Endodermal cell (in vitro differentiated cells): ENCODE measurements at regions not wholly inside any gene's neighbourhood (a gene's known extent, or its start where the extent isn't known, plus 50 kb on each side); places are given as distances from the start of the nearest gene placed in this dataset.

Source experiments
- DNase-seq: peaks from one replicate; pipeline ENCODE4 v3.0.0-alpha.2; 2017
- H3K27ac ChIP-seq: 2 replicates; pipeline ENCODE4 v1.5.1; 2013; ENCODE audit warnings: mild to moderate bottlenecking, low read depth, low read length, moderate library complexity
- H3K27me3 ChIP-seq: 2 replicates; pipeline ENCODE4 v1.6.1; 2013; ENCODE audit warnings: mild to moderate bottlenecking, low read length, moderate library complexity; ENCODE audit not compliant: insufficient read depth, control insufficient read depth, poor library complexity, severe bottlenecking
- H3K36me3 ChIP-seq: 2 replicates; pipeline ENCODE4 v1.7.0; 2013; ENCODE audit warnings: mild to moderate bottlenecking, low read length, moderate library complexity; ENCODE audit not compliant: control insufficient read depth, insufficient read depth
- H3K4me1 ChIP-seq: one replicate; pipeline ENCODE4 v1.7.0; 2013; ENCODE audit warnings: low read length; ENCODE audit not compliant: control insufficient read depth, insufficient read depth
- H3K4me3 ChIP-seq: 2 replicates; pipeline ENCODE4 v1.5.1; 2013; ENCODE audit warnings: mild to moderate bottlenecking, low read length, moderate library complexity
- H3K9ac ChIP-seq: 2 replicates; pipeline ENCODE4 v1.6.1; 2013; ENCODE audit warnings: mild to moderate bottlenecking, low read length, moderate library complexity; ENCODE audit not compliant: poor library complexity, severe bottlenecking; ENCODE audit errors: extremely low read depth
- H3K9me3 ChIP-seq: 2 replicates; pipeline ENCODE4 v1.6.1; 2013; ENCODE audit warnings: mild to moderate bottlenecking, low read length, moderate library complexity; ENCODE audit not compliant: control insufficient read depth
- H3K27ac Mint-ChIP-seq: 2 replicates; pipeline ENCODE4 v1.8.0; 2020; ENCODE audit warnings: mixed read lengths
- H3K27me3 Mint-ChIP-seq: 2 replicates; pipeline ENCODE4 v1.8.0; 2021; ENCODE audit warnings: mild to moderate bottlenecking, mixed read lengths; ENCODE audit not compliant: insufficient read depth
- H3K36me3 Mint-ChIP-seq: 2 replicates; pipeline ENCODE4 v1.8.0; 2020; ENCODE audit warnings: low read depth, mixed read lengths
- H3K4me1 Mint-ChIP-seq: 2 replicates; pipeline ENCODE4 v1.8.0; 2020; ENCODE audit warnings: mixed read lengths
- H3K4me3 Mint-ChIP-seq: 2 replicates; pipeline ENCODE4 v1.8.0; 2020; ENCODE audit warnings: mild to moderate bottlenecking, moderate library complexity, mixed read lengths
- H3K9me3 Mint-ChIP-seq: 2 replicates; pipeline ENCODE4 v1.8.0; 2020; ENCODE audit warnings: mild to moderate bottlenecking, mixed read lengths
- WGBS, 2 experiments: methylation state at CpG; one replicate each; pipeline versions ENCODE4 v1.1.5 to v1.1.7; 2013; ENCODE audit warnings: missing lambda C conversion rate in 2 of 2, mixed read lengths in 1 of 2; ENCODE audit not compliant: insufficient coverage in 1 of 2, insufficient read length in 1 of 2; 5-methylcytosine and 5-hydroxymethylcytosine counted together
- TF ChIP-seq, protein P1 (sequence below): fragments of 200-600 bp; sonication (generic); conservative IDR thresholded peaks from 2 replicates; pipeline ENCODE4 v1.5.0; 2021; ENCODE audit warnings: antibody characterized with exemption, mild to moderate bottlenecking

DNA sequence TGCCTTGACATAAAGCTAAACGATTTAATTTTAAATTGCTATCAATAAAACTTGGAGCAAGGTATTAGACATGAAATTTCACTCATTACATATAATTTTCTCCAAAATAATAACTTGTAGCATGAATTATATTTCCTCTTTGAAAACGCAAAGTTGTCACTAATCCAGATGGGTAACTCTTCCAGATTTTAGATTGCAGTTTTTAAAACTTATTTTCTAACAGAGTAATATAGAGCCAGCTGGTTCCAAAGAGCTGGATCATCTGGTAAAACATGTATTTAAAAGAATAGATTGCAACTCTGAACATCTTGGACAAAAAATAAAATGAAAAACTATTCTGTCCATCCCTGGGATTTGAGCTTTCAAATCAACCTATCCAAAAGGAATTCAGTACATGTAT is 238.2 kb upstream of the INTU start:
- H3K27ac Mint-ChIP-seq, result no peak overlapping the region
- H3K4me3 ChIP-seq, result no peak overlapping the region

DNA sequence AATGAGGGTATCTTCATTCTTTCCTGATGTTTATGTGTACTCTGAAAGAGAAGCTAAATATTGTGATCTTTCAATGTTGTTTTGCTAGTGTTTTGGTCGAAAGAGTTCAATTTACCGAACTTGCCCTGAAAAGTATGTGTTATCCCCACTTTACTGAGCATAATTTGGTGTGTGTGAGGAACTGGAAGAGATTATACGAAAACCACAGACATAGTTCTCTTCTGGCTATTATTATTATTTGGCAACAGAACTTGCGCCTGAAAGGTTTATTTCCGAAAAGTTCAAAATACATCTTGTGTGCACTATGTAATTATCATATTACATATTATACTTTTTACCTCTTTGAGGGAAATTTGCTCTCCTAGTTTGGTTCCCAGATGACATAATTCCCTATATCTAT is 232.5 kb upstream of the INTU start:
- Mint-ChIP-seq H3K27me3 (no peaks in the 10 kb centered on the region), H3K4me1 (peaks cover 18% of the 10 kb centered on the region), H3K36me3 (no peaks in the 10 kb centered on the region), H3K4me3 (no peak overlapping the region), H3K9me3 (no peaks in the 10 kb centered on the region), H3K27ac (no peak overlapping the region)
- Histone ChIP-seq H3K27me3 (no peaks in the 10 kb centered on the region), H3K27ac (no peak overlapping the region), H3K9me3 (no peaks in the 10 kb centered on the region), H3K4me3 (no peak overlapping the region), H3K4me1 (peaks cover 7% of the 10 kb centered on the region), H3K9ac (no peak overlapping the region), H3K36me3 (no peaks in the 10 kb centered on the region)
- WGBS, 2 experiments, result 95% methylated on average over 2 to 5 of the region's 5 CpGs
- no peak for DNase-seq
- TF ChIP-seq, protein P1, sequence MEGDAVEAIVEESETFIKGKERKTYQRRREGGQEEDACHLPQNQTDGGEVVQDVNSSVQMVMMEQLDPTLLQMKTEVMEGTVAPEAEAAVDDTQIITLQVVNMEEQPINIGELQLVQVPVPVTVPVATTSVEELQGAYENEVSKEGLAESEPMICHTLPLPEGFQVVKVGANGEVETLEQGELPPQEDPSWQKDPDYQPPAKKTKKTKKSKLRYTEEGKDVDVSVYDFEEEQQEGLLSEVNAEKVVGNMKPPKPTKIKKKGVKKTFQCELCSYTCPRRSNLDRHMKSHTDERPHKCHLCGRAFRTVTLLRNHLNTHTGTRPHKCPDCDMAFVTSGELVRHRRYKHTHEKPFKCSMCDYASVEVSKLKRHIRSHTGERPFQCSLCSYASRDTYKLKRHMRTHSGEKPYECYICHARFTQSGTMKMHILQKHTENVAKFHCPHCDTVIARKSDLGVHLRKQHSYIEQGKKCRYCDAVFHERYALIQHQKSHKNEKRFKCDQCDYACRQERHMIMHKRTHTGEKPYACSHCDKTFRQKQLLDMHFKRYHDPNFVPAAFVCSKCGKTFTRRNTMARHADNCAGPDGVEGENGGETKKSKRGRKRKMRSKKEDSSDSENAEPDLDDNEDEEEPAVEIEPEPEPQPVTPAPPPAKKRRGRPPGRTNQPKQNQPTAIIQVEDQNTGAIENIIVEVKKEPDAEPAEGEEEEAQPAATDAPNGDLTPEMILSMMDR, result no peak

More for the DNA sequence above, 238.2 kb upstream of the INTU start:
- Mint-ChIP-seq H3K27me3 (no peaks in the 10 kb centered on the region), H3K36me3 (no peaks in the 10 kb centered on the region), H3K9me3 (no peaks in the 10 kb centered on the region), H3K4me3 (no peak overlapping the region), H3K4me1 (no peaks in the 10 kb centered on the region)
- H3K9me3 ChIP-seq, result no peaks in the 10 kb centered on the region
- WGBS, 2 experiments, result 90 to 100% methylated on average over 1 to 2 of the region's 2 CpGs
- no peaks in the 10 kb centered on the region for H3K4me1 ChIP-seq
- no peak for DNase-seq
- H3K36me3 ChIP-seq, result no peaks in the 10 kb centered on the region
- no peaks in the 10 kb centered on the region for H3K27me3 ChIP-seq
- H3K27ac ChIP-seq, result no peak overlapping the region
- TF ChIP-seq, protein P1, result no peak
- H3K9ac ChIP-seq, result no peak overlapping the region

DNA sequence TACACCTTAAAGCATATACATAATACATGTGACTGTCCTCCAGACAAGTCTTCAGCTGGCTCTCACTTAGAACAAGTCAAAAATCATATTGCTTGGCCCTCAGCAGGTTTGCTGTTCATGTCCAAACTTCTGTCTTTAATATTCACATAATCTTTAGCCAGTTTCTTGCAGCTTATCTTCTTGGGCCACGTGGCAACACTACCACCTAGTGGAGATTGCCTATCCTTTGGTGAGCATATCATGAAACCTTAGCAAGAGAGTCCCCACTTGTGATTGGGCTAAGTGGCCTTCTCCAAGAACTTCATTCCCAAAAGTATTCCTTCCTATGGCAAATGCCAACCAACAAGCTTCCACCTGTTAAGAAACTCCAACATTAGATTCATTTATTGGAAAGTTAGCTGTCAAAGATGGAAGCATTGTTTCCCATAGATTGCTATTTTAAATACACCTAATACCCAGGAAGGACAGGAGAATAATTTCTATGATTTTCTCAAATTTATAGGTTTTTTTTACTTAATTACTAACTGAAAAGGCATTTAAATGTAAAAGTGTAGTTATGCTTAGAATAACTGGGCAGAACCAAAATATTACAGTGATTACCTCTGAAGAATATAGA is 231.9 kb upstream of the INTU start:
- Histone ChIP-seq H3K27ac (no peak overlapping the region), H3K9me3 (peaks cover under 1% of the 10 kb centered on the region), H3K36me3 (no peaks in the 10 kb centered on the region), H3K27me3 (no peaks in the 10 kb centered on the region), H3K4me1 (peaks cover 7% of the 10 kb centered on the region), H3K4me3 (no peak overlapping the region), H3K9ac (no peak overlapping the region)
- no peak overlapping the region for H3K27ac Mint-ChIP-seq
- H3K36me3 Mint-ChIP-seq, result no peaks in the 10 kb centered on the region
- DNase-seq, result peak; percentile 86
- peaks cover 4% of the 10 kb centered on the region for H3K9me3 Mint-ChIP-seq
- H3K27me3 Mint-ChIP-seq, result no peaks in the 10 kb centered on the region
- no peak overlapping the region for H3K4me3 Mint-ChIP-seq
- TF ChIP-seq, protein P1, result peak; percentile 91
- peaks cover 18% of the 10 kb centered on the region for H3K4me1 Mint-ChIP-seq
- WGBS, 2 experiments, result 0 to 2% methylated on average over 1 of the region's 1 CpG
